ENCODE measurements at regions not wholly inside any gene's neighbourhood (a gene's known extent, or its start where the extent isn't known, plus 50 kb on each side); places are given as distances from the start of the nearest gene placed in this dataset.

- TF ChIP-seq POLR2A (IDR thresholded peaks at IDR 0.05; ENCODE audit: extremely low read depth, insufficient read length), result no peak
- TF ChIP-seq CTCF (IDR thresholded peaks at IDR 0.05; ENCODE audit: low read depth, low read length), result no peak
- no peak for TF ChIP-seq MAX (IDR thresholded peaks at IDR 0.05; ENCODE audit: low read depth, low read length)
- TF ChIP-seq MYC (IDR thresholded peaks at IDR 0.05; ENCODE audit: low read depth, low read length), result no peak
These were observed 52.8 kb upstream of the TAF11L2 start for GRCh38 chr5:17445185-17445584.

All from NB4 (cell line).